Ovary (tissue), 3 donors: ENCODE measurements at regions not wholly inside any gene's neighbourhood (a gene's known extent, or its start where the extent isn't known, plus 50 kb on each side); places are given as distances from the start of the nearest gene placed in this dataset.

Experiments
- EP300 ChIP-seq: sonication (generic); formaldehyde crosslinking; IDR thresholded peaks from one replicate; pipeline ENCODE4 v1.6.1; 2017; ENCODE audit warnings: antibody characterized with exemption
- POLR2A ChIP-seq: fragments of 450-650 bp; IDR thresholded peaks from one replicate; pipeline ENCODE4 v1.6.1; 2017; ENCODE audit warnings: antibody characterized with exemption, mild to moderate bottlenecking, moderate library complexity
- TF ChIP-seq, protein P1 (sequence below), 3 donors: fragments of 450-650 bp in 2 of 3; fragments of 200-600 bp in 1 of 3; IDR thresholded peaks; one replicate each; pipeline versions ENCODE4 v1.5.1 to v1.8.0; 2016 to 2022; ENCODE audit warnings: antibody characterized with exemption in 3 of 3, mild to moderate bottlenecking in 1 of 3
- donor health status: DM: no; HTN: no; CAD: no.

DNA sequence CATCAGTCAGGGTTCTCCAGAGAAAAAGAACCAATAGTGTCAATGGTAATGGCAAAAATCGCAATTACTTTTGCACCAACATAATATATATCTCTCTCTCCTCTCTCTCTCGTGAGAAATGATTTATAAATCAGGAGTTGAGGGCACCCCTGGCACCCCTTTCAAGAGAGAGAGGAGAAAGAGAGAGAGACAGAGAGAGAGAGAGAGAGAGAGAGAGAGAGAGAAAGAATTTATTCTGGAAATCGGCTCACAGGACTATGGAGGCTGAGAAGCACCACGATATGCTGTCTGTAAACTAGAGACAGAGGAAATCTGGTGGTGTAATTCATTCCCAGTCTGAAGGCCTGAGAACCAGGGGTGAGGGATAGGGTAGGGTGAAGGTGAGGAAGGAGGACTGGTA is 201.9 kb upstream of the MAP3K7 start:
- TF ChIP-seq POLR2A (no peak), EP300 (no peak)
- TF ChIP-seq, protein P1, sequence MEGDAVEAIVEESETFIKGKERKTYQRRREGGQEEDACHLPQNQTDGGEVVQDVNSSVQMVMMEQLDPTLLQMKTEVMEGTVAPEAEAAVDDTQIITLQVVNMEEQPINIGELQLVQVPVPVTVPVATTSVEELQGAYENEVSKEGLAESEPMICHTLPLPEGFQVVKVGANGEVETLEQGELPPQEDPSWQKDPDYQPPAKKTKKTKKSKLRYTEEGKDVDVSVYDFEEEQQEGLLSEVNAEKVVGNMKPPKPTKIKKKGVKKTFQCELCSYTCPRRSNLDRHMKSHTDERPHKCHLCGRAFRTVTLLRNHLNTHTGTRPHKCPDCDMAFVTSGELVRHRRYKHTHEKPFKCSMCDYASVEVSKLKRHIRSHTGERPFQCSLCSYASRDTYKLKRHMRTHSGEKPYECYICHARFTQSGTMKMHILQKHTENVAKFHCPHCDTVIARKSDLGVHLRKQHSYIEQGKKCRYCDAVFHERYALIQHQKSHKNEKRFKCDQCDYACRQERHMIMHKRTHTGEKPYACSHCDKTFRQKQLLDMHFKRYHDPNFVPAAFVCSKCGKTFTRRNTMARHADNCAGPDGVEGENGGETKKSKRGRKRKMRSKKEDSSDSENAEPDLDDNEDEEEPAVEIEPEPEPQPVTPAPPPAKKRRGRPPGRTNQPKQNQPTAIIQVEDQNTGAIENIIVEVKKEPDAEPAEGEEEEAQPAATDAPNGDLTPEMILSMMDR (IDR thresholded peaks at IDR 0.05): no peak
